ENCODE measurements at regions not wholly inside any gene's neighbourhood (a gene's known extent, or its start where the extent isn't known, plus 50 kb on each side); places are given as distances from the start of the nearest gene placed in this dataset.

- TF ChIP-seq CTCF (IDR thresholded peaks at IDR 0.05; ENCODE audit: insufficient read depth, low read depth, low read length) (no peak), EZH2 (IDR thresholded peaks at IDR 0.05; ENCODE audit: insufficient read depth, low read length) (no peak)
Measured at GRCh38 chr1:2877391-2877790, 75.9 kb upstream of the TTC34 start.
